ENCODE measurements at regions not wholly inside any gene's neighbourhood (a gene's known extent, or its start where the extent isn't known, plus 50 kb on each side); places are given as distances from the start of the nearest gene placed in this dataset.

- no peak for DNase-seq
Observed at GRCh38 chr3:161818106-161818505, 321.5 kb downstream of the OTOL1 start.

DNA sequence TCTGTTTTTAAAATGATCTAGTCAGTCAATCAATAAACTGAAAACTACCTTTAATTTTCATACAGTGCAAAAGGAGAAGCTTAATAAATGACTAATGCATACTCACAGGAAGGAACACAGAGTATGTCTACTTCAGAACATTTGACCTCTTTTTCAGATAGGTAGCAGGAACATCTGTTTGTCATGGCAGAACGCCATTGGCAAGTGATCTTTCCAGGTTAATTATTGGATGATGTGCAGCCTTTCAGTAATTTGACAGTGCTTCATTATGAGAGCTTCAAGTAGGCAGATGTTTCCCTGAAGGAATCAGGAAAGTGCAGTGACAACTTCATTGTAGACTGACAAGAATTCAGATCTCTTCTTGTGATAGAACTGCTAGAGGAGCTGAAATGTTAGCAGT lies 325.0 kb downstream of the OTOL1 start:
- no peak for DNase-seq

DNA sequence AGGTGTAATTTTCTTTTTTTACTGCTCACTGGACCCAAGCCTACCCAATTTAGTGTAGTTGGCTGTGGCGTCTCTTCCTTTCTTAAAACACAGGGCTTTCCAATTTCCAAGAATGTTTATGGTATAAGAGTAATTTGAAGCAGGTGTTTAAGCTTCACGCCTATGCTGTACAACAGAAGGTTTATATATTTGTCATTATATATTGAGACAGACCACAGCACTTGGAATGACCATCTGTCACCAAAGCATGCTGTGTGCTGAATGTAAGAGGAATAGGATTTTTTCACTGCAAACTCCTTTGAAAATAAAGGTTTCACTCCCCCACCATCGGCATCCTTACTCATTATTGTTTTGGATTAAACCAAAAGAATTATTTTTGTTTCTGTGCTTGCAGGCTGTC lies 325.7 kb downstream of the OTOL1 start:
- no peak for DNase-seq

DNA sequence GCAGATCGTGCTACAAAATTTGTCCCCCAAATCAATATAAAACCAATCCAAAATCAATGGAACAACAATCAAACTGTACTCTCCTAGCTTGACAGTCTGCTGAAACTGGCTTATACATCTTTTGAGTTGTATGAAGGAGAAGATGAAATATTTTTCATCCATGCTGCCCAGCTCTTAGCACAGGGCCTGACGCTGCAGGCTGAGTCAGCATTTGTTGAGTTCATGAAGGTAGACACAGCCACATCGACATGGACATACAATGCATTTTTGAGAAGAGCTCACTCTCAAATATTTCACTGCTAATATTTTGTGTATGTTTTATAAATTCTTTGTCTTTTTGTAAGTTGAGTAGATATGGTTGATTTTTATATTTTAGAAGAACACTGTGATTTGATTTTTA lies 327.3 kb downstream of the OTOL1 start:
- no peak for DNase-seq

GRCh38 chr3:161838021-161838420 lies 341.4 kb downstream of the OTOL1 start:
- DNase-seq: no peak

DNA sequence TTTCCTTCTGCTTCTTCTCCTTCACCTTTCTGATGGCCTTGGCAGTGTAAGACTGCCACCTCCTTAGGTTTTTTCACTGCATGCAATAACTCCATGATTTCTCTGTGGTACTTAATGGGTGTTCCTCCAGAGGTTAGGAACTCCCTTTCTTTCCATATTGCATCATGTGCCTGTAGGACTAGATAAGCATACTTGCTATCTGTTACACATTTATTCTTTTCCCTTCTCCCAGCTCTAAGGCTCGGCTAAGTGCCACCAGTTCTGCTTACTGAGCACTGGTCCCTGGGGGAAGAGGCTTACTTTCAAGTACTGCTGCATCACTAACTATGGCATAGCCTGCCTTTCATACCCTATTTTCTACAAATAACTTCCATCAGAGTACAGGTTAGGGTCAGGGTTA lies 351.8 kb downstream of the OTOL1 start:
- no peak for DNase-seq

DNA sequence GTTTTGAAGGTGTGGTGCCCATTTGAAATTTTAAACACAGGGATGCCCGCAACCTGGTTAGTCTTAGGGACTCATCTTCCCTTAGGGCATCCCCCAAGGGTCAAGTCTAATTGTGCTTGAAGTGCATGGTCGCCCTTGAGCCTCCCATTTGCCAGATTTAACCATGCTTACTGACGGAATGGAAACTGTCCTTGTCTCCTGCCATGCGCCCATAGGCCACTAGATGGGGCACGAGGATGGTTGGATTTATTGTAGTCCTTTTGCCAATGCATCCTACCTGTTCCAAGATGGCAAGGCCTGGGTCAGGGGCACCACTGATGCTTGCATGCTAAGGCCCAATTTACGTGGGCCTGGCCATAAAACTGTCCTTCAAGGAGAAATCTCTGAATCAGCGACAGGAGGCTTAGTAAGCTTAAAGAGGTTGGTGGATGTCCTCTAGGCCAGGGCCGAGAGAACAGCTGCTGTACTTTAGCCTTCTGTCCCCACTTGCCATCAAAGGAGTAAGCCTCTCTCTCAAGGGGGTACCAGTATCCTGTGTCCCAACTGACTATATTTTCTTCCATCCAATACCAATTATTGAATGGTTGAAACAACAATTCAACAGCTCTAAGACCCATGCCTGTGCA lies 355.4 kb downstream of the OTOL1 start:
- peak; percentile 22 for DNase-seq

DNA sequence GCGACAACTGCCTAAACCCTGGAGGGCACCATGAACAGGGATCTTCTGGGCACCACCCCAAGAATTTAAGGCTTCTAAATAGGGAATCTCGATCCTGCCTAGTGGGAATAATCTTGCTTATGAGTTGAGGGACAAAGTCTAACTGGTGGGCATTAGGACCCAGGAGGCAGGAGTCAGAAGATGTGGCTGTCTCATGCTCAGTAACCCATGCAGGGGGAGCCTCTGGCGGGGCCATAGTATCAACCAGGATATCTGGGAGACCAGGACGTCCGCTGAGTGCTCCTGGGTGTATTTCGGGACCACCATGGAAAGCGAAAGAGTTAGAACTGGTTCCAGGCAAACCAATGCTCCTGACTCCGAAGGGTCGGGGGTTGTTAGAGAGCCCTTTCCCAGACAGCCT lies 356.1 kb downstream of the OTOL1 start:
- no peak for DNase-seq

- DNase-seq: no peak
Observed at GRCh38 chr3:161854232-161854771, 357.7 kb downstream of the OTOL1 start.

DNA sequence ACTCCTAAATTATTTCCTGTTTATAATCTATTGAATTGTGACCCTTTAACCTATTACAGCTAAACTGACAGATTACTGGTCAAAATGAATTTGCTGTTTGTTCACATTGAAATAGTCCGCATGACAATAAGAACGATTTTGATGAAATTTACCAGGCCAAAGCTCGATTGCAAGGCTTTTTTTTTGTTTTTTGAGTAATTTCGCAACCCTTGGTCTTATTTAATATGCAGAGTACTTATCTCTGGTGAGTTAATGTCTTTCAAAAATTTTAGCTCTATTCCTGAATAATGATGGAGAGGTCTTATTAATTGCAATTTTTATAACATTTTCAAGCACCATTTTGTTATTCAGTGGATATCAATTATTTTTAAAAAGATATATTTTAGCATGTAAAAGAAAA lies 362.4 kb downstream of the OTOL1 start:
- DNase-seq: no peak

DNA sequence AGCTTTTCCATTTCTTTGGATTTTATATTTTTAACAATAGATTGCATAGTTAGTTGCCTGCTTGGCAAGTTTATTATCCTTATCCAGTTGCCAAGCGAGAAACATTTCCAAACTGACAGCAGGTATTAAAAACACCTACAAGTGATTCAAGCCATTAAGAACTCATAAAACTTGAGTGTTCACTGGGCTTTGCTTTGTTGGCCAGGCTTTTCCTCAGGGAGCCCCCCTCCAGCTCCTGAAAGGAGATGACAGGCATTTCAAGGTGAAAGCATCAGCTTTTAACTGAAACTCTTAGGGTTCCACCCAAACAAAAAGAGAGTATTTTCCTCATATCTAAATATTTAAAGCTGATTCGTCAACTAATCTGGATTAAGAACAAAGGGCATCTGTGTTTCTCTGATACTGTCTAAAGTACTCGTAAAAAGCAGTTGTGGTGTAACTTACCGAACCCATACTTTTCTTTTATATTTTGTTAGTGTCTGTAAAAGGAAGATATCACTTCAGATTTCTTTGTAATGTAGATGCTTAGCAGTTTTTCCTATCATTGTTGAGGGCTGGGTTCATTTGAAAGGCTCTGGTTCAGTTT lies 363.4 kb downstream of the OTOL1 start:
- DNase-seq: no peak

DNA sequence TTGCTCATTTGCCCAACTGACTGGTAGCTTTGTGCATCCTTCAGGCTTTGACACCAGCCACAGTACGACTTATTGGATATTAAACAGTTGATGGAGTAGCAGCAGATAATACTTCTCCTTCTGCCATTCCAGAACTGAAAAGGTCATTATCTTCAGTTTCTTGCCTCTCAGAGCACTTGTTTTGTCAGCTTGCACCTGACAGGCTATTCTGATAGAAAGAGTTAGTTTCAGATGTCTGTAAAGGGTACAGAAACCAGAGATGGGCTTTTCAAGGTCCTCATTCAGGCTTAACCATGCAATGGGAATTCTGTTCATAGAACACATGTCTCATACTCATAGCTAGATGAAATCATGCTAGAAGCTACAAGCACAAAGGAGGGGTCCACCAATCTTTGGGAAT lies 367.2 kb downstream of the OTOL1 start:
- no peak for DNase-seq

DNA sequence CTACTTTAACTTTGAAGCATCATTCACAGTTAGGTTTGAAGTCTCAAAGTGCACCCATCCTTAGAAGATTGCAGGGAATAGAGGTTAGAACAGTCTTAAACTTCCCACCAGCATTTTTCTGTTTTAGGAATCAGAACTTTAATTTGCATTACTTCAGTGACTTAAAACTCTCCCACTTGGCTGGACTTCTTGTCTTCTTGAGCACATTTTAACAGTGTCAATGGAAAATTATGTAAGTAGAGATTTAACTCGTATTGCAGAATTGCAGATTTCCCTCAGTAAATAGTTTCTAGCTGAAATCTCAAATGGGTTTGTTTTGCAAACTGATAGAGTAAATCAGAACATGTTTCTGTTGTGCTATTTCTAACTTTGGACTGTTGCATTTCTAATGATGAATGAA lies 369.6 kb downstream of the OTOL1 start:
- no peak for DNase-seq

DNA sequence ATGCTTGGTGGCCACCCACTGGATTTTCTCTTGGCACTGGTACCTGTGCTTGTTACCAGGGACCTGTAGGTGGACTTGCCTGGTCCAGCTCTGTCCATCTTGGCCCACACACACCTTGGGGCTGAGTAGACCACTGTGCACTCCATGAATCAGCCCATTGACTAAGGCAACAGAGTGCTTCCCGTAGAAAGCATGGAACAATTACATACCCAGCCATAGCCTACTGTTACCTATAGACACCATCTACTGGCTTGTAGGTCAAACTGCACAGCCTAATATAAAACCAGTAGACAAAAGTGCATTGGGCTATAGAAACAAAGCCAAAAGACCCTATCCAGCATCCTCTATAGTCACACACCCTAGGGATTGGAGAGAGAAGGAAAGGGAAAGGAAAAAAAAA lies 378.9 kb downstream of the OTOL1 start:
- no peak for DNase-seq

DNA sequence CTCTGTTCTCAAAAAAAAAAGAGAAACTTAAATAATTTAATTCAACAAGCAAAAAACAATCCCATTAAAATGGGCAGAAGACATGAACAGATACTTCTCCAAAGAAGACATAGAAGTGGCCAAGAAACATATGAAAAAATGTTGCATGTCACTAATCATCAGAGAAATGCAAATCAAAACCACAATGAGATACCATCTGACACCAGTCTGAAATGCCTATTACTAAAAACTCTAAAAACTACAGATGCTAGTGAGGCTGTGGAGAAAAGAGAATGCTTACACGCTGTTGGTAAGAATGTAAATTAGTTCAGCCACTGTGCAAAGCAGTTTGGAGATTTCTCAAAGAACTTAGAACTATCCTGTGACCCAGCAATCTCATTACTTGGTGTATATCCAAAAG lies 382.9 kb downstream of the OTOL1 start:
- DNase-seq: no peak

DNA sequence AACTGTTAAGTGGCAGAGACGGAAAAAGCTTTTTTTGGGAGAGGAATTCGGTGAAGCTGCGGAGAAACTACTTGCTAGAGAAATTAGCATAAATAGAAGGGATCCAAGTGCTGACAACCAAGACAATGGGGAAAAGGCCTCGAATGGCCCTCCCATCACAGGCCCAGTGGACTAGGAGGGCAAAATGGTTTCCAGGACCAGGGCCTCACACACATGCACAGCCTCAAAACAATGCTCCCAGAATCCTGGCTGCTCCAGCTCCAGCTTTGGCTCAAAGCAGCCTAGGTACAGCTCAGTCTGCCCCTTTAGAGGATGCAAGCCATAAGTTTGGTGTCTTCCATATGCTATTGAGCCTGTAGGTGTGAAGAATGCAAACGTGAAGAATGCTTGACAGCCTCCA lies 388.2 kb downstream of the OTOL1 start:
- no peak for DNase-seq

DNA sequence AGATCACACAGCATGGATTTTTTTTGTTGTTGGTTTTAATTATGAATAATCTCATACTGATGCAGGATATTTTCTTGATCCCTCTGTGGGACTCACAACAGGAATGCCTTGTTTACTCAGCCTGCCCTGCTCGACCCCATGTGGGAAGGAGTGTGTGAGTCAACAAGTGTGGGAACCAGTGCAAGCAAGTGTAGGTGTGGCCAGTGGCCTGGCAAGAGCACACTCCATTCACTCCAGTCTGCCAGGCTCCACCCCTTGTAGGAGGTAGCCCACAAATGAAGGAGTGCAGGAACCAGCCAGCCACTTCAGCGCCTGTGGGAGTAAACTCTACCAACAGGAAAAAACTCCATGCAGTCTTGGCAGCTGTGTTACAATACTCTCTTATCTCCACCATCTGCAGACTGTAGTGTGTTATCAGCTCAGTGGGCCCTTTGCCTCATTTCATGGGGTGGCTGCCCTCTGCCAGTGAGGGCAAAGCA lies 393.6 kb downstream of the OTOL1 start:
- no peak for DNase-seq

DNA sequence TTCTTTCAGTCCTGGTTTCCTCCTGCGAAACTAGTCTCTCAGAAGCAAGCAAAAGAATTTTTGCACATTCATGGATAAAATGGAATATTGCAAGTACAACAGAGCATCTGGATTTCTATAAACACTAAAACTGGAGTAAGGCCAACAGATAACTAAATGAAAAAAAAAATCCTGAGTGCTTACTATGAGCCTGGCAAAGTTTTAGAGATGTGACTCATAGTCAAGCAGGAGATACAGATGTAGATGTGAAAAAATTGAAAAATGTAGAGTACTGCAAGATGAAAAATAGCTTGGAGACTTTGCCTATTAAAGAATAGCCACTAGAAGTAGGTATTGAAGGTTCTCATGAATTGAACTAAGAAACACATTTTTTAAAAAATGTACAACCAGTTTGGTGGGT lies 397.4 kb downstream of the OTOL1 start:
- no peak for DNase-seq

DNA sequence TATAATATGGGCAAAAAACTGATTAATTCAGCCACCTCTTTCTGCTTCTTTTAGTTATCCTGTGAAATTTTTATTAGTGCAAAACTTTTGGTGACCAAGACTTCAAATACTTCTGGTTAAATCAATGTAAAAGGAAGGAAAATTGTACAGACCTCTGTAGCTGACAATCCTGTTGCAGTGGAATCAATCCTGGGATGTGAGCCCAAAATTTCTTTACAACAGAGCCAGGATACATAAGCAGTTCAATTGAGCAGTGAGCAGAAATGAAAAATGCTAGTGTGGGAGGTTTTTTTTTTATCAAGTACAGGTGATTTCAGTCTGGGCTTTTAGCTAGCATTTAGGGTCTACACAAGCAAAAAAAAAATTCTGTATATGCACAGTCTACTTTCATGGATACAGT lies 398.0 kb downstream of the OTOL1 start:
- no peak for DNase-seq

GRCh38 chr3:161905520-161906132 lies 409.0 kb downstream of the OTOL1 start:
- DNase-seq: no peak

- DNase-seq: no peak
Observed at GRCh38 chr3:161913786-161914389, 417.3 kb downstream of the OTOL1 start.

- DNase-seq: peak; percentile 32
Observed at GRCh38 chr3:161914703-161915417, 418.3 kb downstream of the OTOL1 start.

DNA sequence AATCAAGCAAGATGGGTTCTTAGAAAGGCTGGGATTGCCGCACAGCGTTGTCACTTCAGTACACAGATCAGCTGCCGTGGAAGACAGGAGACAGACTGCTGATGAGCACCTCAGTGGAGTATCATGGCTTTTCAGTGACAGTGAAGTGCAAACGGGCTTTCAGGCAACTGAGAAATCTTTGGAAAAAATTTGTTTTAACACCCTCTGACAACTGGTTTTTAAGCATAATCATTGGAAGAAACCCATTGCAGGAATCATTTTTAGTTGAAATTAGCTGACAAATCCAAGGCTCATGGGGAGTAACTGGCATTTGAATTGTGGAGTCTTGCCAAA lies 418.8 kb downstream of the OTOL1 start:
- no peak for DNase-seq
